Right lobe of liver (tissue), 6 donors: ENCODE measurements at regions not wholly inside any gene's neighbourhood (a gene's known extent, or its start where the extent isn't known, plus 50 kb on each side); places are given as distances from the start of the nearest gene placed in this dataset.

Experiments
- ATAC-seq, 4 donors: fragments of 200-7000 bp; cut with Tn5 transposase; one replicate each; pipeline ENCODE4 v1.9.1; 2020; ENCODE audit warnings: mild to moderate bottlenecking in 4 of 4, moderate library complexity in 4 of 4
- DNase-seq, 3 donors: peaks; one replicate each; pipeline ENCODE4 v3.0.0-alpha.2; 2020
- H3K27ac ChIP-seq, 3 donors: fragments of 200-600 bp; one replicate each; pipeline ENCODE4 v1.8.0; 2022
- H3K27me3 ChIP-seq, 2 donors: fragments of 200-600 bp; one replicate each; pipeline ENCODE4 v1.8.0; 2022
- H3K36me3 ChIP-seq, 4 donors: fragments of 200-600 bp; sonication (generic) in 1 of 4; one replicate each; pipeline versions ENCODE4 v1.5.1 to v1.8.0; 2017 to 2022; ENCODE audit warnings: control low read depth in 1 of 4
- H3K4me1 ChIP-seq, 4 donors: fragments of 200-600 bp; sonication (generic) in 1 of 4; one replicate each; pipeline versions ENCODE4 v1.5.1 to v1.8.0; 2017 to 2022; ENCODE audit warnings: control low read depth in 1 of 4
- H3K4me3 ChIP-seq, 3 donors: fragments of 200-600 bp; one replicate each; pipeline ENCODE4 v1.8.0; 2022
- H3K9me3 ChIP-seq, 4 donors: fragments of 200-600 bp; sonication (generic) in 1 of 4; one replicate each; pipeline versions ENCODE4 v1.5.1 to v1.8.0; 2017 to 2022; ENCODE audit warnings: control low read depth in 1 of 4
- POLR2A ChIP-seq: fragments of 450-650 bp; IDR thresholded peaks from one replicate; pipeline ENCODE4 v1.6.1; 2017; ENCODE audit warnings: antibody characterized with exemption, mild to moderate bottlenecking
- WGBS: methylation state at CpG from one replicate; pipeline ENCODE4 v1.1.6; 2018; ENCODE audit warnings: low coverage, low lambda C conversion rate; ENCODE audit not compliant: insufficient coverage; ENCODE audit errors: missing lambda C conversion rate; 5-methylcytosine and 5-hydroxymethylcytosine counted together
- intact Hi-C, 2 donors: fragments of 100-400 bp; cut with DNase I; formaldehyde crosslinking; loops; one replicate each; pipeline versions ENCODE4 v1.11.2 to v1.14.1; 2022
- TF ChIP-seq, protein P1 (sequence below), 4 donors: fragments of 200-600 bp in 3 of 4; fragments of 450-650 bp in 1 of 4; IDR thresholded peaks; one replicate each; pipeline versions ENCODE4 v1.5.1 to v1.8.0; 2016 to 2022; ENCODE audit warnings: antibody characterized with exemption in 4 of 4, mild to moderate bottlenecking in 2 of 4
- donor health status: DM: no; HTN: yes; CAD: no.
- donor health status: DM: no; HTN: no; CAD: no.
- donor health status: DM: no; HTN: no; CAD: no.
- donor health status: DM: no; HTN: yes; CAD: no.
- donor health status: DM: no; HTN: yes; CAD: no.

DNA sequence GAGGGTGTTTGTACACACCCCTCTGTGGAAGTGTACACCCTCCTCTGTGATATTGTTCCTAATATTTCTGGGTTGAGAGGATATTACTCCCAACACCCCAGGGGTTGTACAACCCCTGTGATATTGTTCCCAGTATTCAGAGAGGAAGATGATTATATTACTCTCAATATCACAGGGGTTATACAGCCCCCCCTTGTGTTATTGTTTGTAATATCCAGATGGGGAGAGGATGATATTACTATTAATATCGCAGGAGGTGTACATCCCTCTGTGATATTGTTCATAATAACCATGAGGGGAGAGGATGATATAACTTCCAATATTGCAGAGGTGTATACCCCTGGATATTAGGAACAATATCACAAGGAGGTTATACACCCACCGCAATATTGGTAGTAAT is 566.1 kb upstream of the MIS18BP1 start:
- no peak for TF ChIP-seq POLR2A
- TF ChIP-seq, protein P1, sequence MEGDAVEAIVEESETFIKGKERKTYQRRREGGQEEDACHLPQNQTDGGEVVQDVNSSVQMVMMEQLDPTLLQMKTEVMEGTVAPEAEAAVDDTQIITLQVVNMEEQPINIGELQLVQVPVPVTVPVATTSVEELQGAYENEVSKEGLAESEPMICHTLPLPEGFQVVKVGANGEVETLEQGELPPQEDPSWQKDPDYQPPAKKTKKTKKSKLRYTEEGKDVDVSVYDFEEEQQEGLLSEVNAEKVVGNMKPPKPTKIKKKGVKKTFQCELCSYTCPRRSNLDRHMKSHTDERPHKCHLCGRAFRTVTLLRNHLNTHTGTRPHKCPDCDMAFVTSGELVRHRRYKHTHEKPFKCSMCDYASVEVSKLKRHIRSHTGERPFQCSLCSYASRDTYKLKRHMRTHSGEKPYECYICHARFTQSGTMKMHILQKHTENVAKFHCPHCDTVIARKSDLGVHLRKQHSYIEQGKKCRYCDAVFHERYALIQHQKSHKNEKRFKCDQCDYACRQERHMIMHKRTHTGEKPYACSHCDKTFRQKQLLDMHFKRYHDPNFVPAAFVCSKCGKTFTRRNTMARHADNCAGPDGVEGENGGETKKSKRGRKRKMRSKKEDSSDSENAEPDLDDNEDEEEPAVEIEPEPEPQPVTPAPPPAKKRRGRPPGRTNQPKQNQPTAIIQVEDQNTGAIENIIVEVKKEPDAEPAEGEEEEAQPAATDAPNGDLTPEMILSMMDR (IDR thresholded peaks at IDR 0.05): no peak
- intact Hi-C loops: no loop called here
- H3K9me3 ChIP-seq: no peaks in the 10 kb centered on the region
- no peak overlapping the region for H3K27ac ChIP-seq
- DNase-seq: no peak
- ATAC-seq: no peak
- H3K36me3 ChIP-seq: no peaks in the 10 kb centered on the region
- H3K4me1 ChIP-seq: no peaks in the 10 kb centered on the region
- 81% methylated on average over 2 of the region's 2 CpGs for WGBS
- no peaks in the 10 kb centered on the region for H3K27me3 ChIP-seq
- no peak overlapping the region for H3K4me3 ChIP-seq

DNA sequence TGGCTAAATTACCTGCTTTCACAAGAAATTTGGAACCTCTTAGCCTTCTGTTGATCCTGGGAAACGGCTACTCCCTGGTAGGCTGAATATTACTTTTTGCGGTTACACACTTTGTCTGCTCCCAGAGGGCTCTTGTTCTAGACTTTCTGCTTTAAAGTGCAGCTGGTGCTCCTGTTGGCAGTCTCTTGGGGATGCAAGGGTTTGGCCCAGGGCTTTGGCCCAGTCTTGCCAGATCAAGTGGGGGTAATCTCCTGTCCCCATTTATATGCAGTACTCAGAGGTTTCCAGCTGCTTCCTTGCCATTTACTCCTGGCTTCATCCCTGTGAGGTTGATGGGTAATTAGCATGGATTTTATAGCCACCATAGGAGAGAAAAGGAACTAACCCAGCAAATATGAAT is 558.2 kb upstream of the MIS18BP1 start:
- DNase-seq (no peak), ATAC-seq (no peak)
- intact Hi-C loops: no loop called here
- H3K4me1 ChIP-seq: no peaks in the 10 kb centered on the region
- H3K27ac ChIP-seq: no peak overlapping the region
- WGBS: 64% methylated on average over 2 of the region's 2 CpGs
- H3K9me3 ChIP-seq: no peaks in the 10 kb centered on the region
- H3K27me3 ChIP-seq: no peaks in the 10 kb centered on the region
- no peak overlapping the region for H3K4me3 ChIP-seq
- H3K36me3 ChIP-seq: no peaks in the 10 kb centered on the region
- TF ChIP-seq, protein P1 (IDR thresholded peaks at IDR 0.05): no peak
- no peak for TF ChIP-seq POLR2A

DNA sequence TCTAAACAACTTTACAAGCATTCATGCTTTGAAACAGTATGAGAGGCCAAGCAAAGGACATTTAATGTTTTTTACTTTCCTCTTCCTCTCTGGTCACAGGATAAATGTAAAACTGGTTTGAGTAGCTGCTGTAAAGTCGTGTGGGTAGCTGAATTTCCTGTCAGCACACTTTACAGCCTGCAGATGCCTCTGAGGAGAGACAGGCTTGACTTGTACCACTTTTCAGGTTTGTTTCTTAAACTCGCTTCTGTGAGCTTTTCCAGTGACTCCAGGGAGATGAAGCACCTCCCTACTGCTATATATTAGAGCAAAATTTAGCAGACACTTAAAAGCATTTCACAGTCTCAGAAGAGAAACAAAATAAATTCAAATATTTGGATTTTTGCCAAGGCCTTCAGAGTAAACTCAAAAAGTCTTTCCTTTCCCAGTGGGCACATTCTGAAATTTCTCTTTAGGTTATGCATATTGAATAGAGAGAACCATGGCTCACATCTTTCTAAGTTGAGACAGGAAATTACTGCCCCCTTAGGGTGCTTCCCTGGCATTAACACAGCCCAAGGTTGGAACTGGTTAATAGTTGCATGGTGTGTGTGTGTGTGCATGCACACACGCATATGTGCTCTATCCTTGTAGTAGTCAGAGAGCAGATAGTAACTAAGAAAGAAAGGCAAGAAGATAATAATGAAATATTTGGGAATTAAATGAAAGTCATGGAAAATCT is 557.3 kb upstream of the MIS18BP1 start:
- no peak for TF ChIP-seq POLR2A
- TF ChIP-seq, protein P1 (IDR thresholded peaks at IDR 0.05): no peak
- Histone ChIP-seq H3K27me3 (no peaks in the 10 kb centered on the region), H3K4me1 (no peaks in the 10 kb centered on the region), H3K36me3 (no peaks in the 10 kb centered on the region), H3K27ac (no peak overlapping the region), H3K9me3 (no peaks in the 10 kb centered on the region), H3K4me3 (no peak overlapping the region)
- 34% methylated on average over 3 of the region's 3 CpGs for WGBS
- intact Hi-C loops: no loop called here
- DNase-seq (no peak), ATAC-seq (no peak)

DNA sequence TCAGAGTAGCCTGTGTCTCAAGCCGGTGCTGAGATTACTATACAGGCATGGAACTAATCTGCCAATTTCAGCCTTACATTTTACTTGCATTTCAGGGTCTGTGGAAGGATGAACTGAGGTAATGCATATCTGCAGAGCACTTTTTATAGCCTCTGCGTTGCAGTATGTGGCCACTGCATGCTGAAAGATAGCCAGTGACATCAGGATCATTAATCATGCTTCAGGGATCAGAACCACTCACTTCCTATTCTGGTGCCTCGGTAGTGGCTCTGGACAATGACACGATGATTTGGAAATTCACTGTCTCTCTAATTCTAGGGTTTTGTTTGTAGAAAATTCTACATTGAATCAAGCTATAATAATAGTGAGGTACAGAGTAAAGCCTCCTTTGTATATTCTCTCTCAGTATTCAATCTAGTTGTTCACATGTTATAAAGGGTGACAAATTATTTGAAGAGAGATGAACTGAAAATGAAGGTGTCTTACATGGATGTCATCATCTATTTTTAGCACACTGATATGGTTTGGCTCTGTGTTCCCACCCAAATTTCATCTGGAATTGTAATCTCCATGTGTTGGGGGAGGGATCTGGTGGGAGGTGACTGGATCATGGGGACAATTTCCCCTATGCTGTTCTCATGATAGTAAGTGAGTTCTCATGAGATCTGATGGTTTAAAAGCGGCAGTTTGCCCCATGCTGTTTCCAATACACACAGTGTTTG is 554.3 kb upstream of the MIS18BP1 start:
- no peaks in the 10 kb centered on the region for H3K9me3 ChIP-seq
- H3K27me3 ChIP-seq: no peaks in the 10 kb centered on the region
- DNase-seq (no peak), ATAC-seq (no peak)
- no peak overlapping the region for H3K27ac ChIP-seq
- intact Hi-C loops: no loop called here
- no peaks in the 10 kb centered on the region for H3K36me3 ChIP-seq
- TF ChIP-seq, protein P1 (IDR thresholded peaks at IDR 0.05): no peak
- no peak for TF ChIP-seq POLR2A
- 36% methylated on average over 5 of the region's 5 CpGs for WGBS
- no peak overlapping the region for H3K4me3 ChIP-seq
- H3K4me1 ChIP-seq: no peaks in the 10 kb centered on the region
